HepG2 (cell line): ENCODE measurements at regions not wholly inside any gene's neighbourhood (a gene's known extent, or its start where the extent isn't known, plus 50 kb on each side); places are given as distances from the start of the nearest gene placed in this dataset.

Experiments
- ATF7 ChIP-seq, 2 experiments: fragments of 450-650 bp in 1 of 2; sonication (generic) in 1 of 2; formaldehyde crosslinking in 1 of 2; IDR thresholded peaks; 2 replicates each; pipeline versions ENCODE4 v1.4.0 to v1.6.1; 2016 to 2020; ENCODE audit warnings: antibody characterized with exemption in 1 of 2, mild to moderate bottlenecking in 1 of 2, missing genetic modification reagents in 1 of 2
- CCAR2 ChIP-seq: fragments of 200-400 bp; formaldehyde crosslinking; optimal IDR thresholded peaks from 2 replicates; pipeline ENCODE3; 2018; ENCODE audit warnings: low read depth, mild to moderate bottlenecking, low read length, moderate library complexity
- FLYWCH1 ChIP-seq: sonication (generic); formaldehyde crosslinking; IDR thresholded peaks from 2 replicates; pipeline ENCODE4 v1.8.1; 2023; ENCODE audit warnings: mild to moderate bottlenecking, missing genetic modification reagents
- HNF4G ChIP-seq, 2 experiments: sonication (generic) in 1 of 2; formaldehyde crosslinking in 1 of 2; IDR thresholded peaks; 2 replicates each; pipeline versions ENCODE4 v1.4.0 to v1.6.1; 2011 to 2020; ENCODE audit warnings: borderline replicate concordance in 2 of 2, low read depth in 2 of 2, mild to moderate bottlenecking in 2 of 2, low read length in 1 of 2, missing genetic modification reagents in 1 of 2, moderate library complexity in 1 of 2
- HOXD1 ChIP-seq: sonication (generic); formaldehyde crosslinking; IDR thresholded peaks from 2 replicates; pipeline ENCODE4 v1.5.0; 2020; ENCODE audit warnings: missing genetic modification reagents
- KDM1A ChIP-seq: IDR thresholded peaks from 2 replicates; pipeline ENCODE4 v1.6.1; 2016; ENCODE audit warnings: missing compliant biosample characterization
- KLF13 ChIP-seq: sonication (generic); formaldehyde crosslinking; IDR thresholded peaks from 2 replicates; pipeline ENCODE4 v1.4.0; 2020; ENCODE audit warnings: mild to moderate bottlenecking, missing genetic modification reagents
- KMT2A ChIP-seq: sonication (generic); formaldehyde crosslinking; IDR thresholded peaks from 2 replicates; pipeline ENCODE4 v1.4.0; 2020; ENCODE audit warnings: missing genetic modification reagents
- KMT2B ChIP-seq: IDR thresholded peaks from 2 replicates; pipeline ENCODE4 v1.6.1; 2016; ENCODE audit warnings: missing genetic modification reagents, missing compliant biosample characterization
- NFIB ChIP-seq: sonication (generic); formaldehyde crosslinking; IDR thresholded peaks from 2 replicates; pipeline ENCODE4 v1.9.0; 2021; ENCODE audit warnings: missing genetic modification reagents, mild to moderate bottlenecking, borderline replicate concordance
- NFRKB ChIP-seq: fragments of 450-650 bp; IDR thresholded peaks from 2 replicates; pipeline ENCODE4 v1.6.1; 2017
- REL ChIP-seq: sonication (generic); formaldehyde crosslinking; conservative IDR thresholded peaks from 2 replicates; pipeline ENCODE4 v1.8.0; 2022; ENCODE audit warnings: mild to moderate bottlenecking, missing genetic modification reagents, moderate library complexity
- SP4 ChIP-seq: sonication (generic); formaldehyde crosslinking; IDR thresholded peaks from 2 replicates; pipeline ENCODE4 v1.8.1; 2023; ENCODE audit warnings: mild to moderate bottlenecking, missing genetic modification reagents
- SRSF4 ChIP-seq: fragments of 200-400 bp; formaldehyde crosslinking; IDR thresholded peaks from one replicate; pipeline ENCODE4 v1.6.1; 2018; ENCODE audit warnings: mild to moderate bottlenecking, low read depth, low read length, moderate library complexity; ENCODE audit not compliant: poor library complexity, severe bottlenecking
- ZBTB37 ChIP-seq: sonication (generic); formaldehyde crosslinking; IDR thresholded peaks from 2 replicates; pipeline ENCODE4 v1.4.0; 2020; ENCODE audit warnings: mild to moderate bottlenecking, missing genetic modification reagents
- ZFP90 ChIP-seq: sonication (generic); formaldehyde crosslinking; IDR thresholded peaks from 2 replicates; pipeline ENCODE4 v1.8.0; 2022; ENCODE audit warnings: missing genetic modification reagents, mild to moderate bottlenecking, inconsistent platforms, borderline replicate concordance
- ZNF224 ChIP-seq: sonication (generic); formaldehyde crosslinking; IDR thresholded peaks from 2 replicates; pipeline ENCODE4 v1.5.0; 2020; ENCODE audit warnings: mild to moderate bottlenecking, missing genetic modification reagents
- ZNF350 ChIP-seq: sonication (generic); formaldehyde crosslinking; IDR thresholded peaks from 2 replicates; pipeline ENCODE4 v1.4.0; 2020; ENCODE audit warnings: mild to moderate bottlenecking, low read depth, missing genetic modification reagents, borderline replicate concordance
- ZNF432 ChIP-seq: sonication (generic); formaldehyde crosslinking; IDR thresholded peaks from 2 replicates; pipeline ENCODE4 v1.5.0; 2020; ENCODE audit warnings: missing genetic modification reagents, mild to moderate bottlenecking, borderline replicate concordance
- ZNF513 ChIP-seq: sonication (generic); formaldehyde crosslinking; conservative IDR thresholded peaks from 2 replicates; pipeline ENCODE4 v1.5.0; 2020; ENCODE audit warnings: missing genetic modification reagents
- ZNF570 ChIP-seq: sonication (generic); formaldehyde crosslinking; IDR thresholded peaks from 2 replicates; pipeline ENCODE4 v1.4.0; 2020; ENCODE audit warnings: mild to moderate bottlenecking, missing genetic modification reagents, borderline replicate concordance
- ZNF703 ChIP-seq: sonication (generic); formaldehyde crosslinking; IDR thresholded peaks from 2 replicates; pipeline ENCODE4 v1.5.1; 2020; ENCODE audit warnings: missing genetic modification reagents, mild to moderate bottlenecking, moderate library complexity, borderline replicate concordance
- TF ChIP-seq, protein P1 (sequence below): sonication (generic); formaldehyde crosslinking; IDR thresholded peaks from 2 replicates; pipeline ENCODE4 v1.5.0; 2020; ENCODE audit warnings: missing genetic modification reagents
- TF ChIP-seq, protein P2 (sequence below): sonication (generic); formaldehyde crosslinking; IDR thresholded peaks from 2 replicates; pipeline ENCODE4 v1.4.0; 2020; ENCODE audit warnings: missing genetic modification reagents

DNA sequence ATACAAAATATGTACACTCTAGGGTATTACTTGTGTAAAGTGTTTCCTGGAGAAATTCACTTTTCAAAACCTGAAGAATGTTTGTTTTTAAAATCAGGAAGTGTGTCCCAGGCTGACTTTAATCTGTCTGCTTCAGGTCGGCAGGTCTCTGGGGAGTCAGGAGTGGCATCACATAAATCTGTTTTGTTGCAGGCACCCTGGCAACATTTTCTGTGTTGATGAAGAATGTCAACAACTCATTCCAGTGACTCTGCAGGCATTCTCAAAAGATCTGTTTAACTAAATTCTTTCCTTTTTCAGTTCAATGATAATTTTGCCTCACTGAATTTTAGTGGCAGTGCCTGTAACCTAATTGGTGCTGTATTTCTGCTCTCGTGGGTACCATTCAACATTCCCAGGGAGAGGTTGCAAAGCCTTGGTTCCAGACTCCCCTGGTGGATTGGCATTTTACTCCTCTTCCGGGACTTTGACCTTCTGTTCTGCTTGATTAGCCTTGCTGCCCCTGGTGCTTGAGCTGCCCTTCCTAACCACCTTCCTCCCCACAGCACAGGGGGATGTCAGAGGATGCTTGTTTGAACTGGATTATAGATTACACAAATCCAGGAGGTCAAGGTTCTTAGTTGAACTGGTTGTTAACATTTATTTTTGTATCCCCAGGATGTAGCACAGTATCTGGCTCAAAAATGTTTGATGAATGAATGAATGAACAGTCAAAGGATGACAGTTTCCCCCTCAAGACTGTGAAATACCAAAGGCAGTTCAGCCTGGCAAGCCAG lies 55.4 kb upstream of the LPGAT1 start (continued):
- 0 out of 2 replicates have a peak, but pooled peaks have one; percentile 23 for TF ChIP-seq ZBTB37 (CRISPR knock-in tag)
- no peak for TF ChIP-seq REL (CRISPR knock-in tag)
- TF ChIP-seq FLYWCH1 (CRISPR knock-in tag): no peak
- TF ChIP-seq NFRKB: no peak
- TF ChIP-seq, protein P1, sequence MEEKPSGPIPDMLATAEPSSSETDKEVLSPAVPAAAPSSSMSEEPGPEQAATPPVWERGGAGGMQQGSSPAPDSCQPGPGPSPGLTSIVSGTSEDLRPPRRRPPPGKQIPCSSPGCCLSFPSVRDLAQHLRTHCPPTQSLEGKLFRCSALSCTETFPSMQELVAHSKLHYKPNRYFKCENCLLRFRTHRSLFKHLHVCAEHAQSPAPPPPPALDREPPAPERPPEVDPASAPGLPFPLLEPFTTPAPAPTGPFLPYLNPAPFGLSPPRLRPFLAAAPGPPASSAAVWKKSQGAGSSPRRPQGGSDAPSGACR (CRISPR knock-in tag): no peak
- TF ChIP-seq SRSF4: no peak
- TF ChIP-seq ZNF224: no peak
- TF ChIP-seq, protein P2, sequence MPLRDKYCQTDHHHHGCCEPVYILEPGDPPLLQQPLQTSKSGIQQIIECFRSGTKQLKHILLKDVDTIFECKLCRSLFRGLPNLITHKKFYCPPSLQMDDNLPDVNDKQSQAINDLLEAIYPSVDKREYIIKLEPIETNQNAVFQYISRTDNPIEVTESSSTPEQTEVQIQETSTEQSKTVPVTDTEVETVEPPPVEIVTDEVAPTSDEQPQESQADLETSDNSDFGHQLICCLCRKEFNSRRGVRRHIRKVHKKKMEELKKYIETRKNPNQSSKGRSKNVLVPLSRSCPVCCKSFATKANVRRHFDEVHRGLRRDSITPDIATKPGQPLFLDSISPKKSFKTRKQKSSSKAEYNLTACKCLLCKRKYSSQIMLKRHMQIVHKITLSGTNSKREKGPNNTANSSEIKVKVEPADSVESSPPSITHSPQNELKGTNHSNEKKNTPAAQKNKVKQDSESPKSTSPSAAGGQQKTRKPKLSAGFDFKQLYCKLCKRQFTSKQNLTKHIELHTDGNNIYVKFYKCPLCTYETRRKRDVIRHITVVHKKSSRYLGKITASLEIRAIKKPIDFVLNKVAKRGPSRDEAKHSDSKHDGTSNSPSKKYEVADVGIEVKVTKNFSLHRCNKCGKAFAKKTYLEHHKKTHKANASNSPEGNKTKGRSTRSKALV (CRISPR knock-in tag): no peak
- peak; percentile 81; the same call in 1 of the 2 replicates for TF ChIP-seq KDM1A (CRISPR knock-in tag)
- TF ChIP-seq KLF13: no peak
- no peak for TF ChIP-seq SP4 (CRISPR knock-in tag)
- no peak for TF ChIP-seq KMT2A
- TF ChIP-seq ZNF513 (CRISPR knock-in tag): no peak
- no peak for TF ChIP-seq ZNF570 (CRISPR knock-in tag)
- TF ChIP-seq HOXD1: 0 out of 2 replicates have a peak, but pooled peaks have one; percentile 7
- TF ChIP-seq KMT2B (CRISPR knock-in tag): 0 out of 2 replicates have a peak, but pooled peaks have one; percentile 24
- TF ChIP-seq HNF4G (IDR thresholded peaks at IDR 0.05; ENCODE audit: borderline replicate concordance, low read depth, low read length): peak; percentile 88
- TF ChIP-seq HNF4G (CRISPR knock-in tag; IDR thresholded peaks at IDR 0.05; ENCODE audit: borderline replicate concordance, low read depth): peak; percentile 93
- TF ChIP-seq ZNF432 (CRISPR knock-in tag): no peak
- no peak for TF ChIP-seq ZNF703 (CRISPR knock-in tag)
- no peak for TF ChIP-seq NFIB (CRISPR knock-in tag)
- TF ChIP-seq ZFP90: no peak
- no peak for TF ChIP-seq CCAR2
- no peak for TF ChIP-seq ATF7 (IDR thresholded peaks at IDR 0.05)
- TF ChIP-seq ATF7 (CRISPR knock-in tag; IDR thresholded peaks at IDR 0.05): no peak
- TF ChIP-seq ZNF350 (CRISPR knock-in tag): peak; percentile 35; the same call in 1 of the 2 replicates
